SK-N-SH (cell line): ENCODE measurements at regions not wholly inside any gene's neighbourhood (a gene's known extent, or its start where the extent isn't known, plus 50 kb on each side); places are given as distances from the start of the nearest gene placed in this dataset.

ENCODE experiments used
- CTCF ChIA-PET: fragments of 300-600, 350-600 bp; formaldehyde crosslinking; extraction: SDS; loops from one replicate; lab custom pipeline; 2021; lab: Yijun Ruan, JAX
- POLR2A ChIA-PET: fragments of 350-600 bp; sonication (Branson Sonifier 250); formaldehyde crosslinking; extraction: SDS; loops from one replicate; lab custom pipeline; 2020; ENCODE audit warnings: antibody characterized with exemption, inconsistent platforms; lab: Yijun Ruan, JAX
- DNase-seq: peaks from one replicate; pipeline ENCODE4 v3.0.0; 2012
- H2AFZ ChIP-seq: fragments of 200-600 bp; sonication (generic); 2 replicates; pipeline ENCODE4 v1.8.1; 2016; ENCODE audit warnings: antibody characterized with exemption, mild to moderate bottlenecking, low read depth
- H3F3A ChIP-seq: fragments of 200-600 bp; sonication (generic); replicated peaks from 2 replicates; pipeline ENCODE3; 2016; ENCODE audit warnings: antibody characterized with exemption, mild to moderate bottlenecking; ENCODE audit not compliant: insufficient read depth
- H3K27ac ChIP-seq, 2 experiments: fragments of 200-500 bp in 1 of 2; fragments of 200-600 bp in 1 of 2; sonication (Bioruptor generic) in 1 of 2; sonication (generic), shearing (Covaris generic) in 1 of 2; 2 replicates each; pipeline versions ENCODE4 v1.5.1 to v1.6.1; 2014 to 2016; ENCODE audit warnings: low read depth in 2 of 2, inconsistent platforms in 1 of 2, low read length in 1 of 2, mild to moderate bottlenecking in 1 of 2, mixed read lengths in 1 of 2
- H3K27me3 ChIP-seq: fragments of 200-600 bp; sonication (generic), shearing (Covaris generic); 2 replicates; pipeline ENCODE4 v1.6.1; 2016; ENCODE audit warnings: mixed run types; ENCODE audit not compliant: insufficient read depth
- H3K36me3 ChIP-seq, 2 experiments: fragments of 200-500 bp in 1 of 2; fragments of 200-600 bp in 1 of 2; sonication (Bioruptor generic) in 1 of 2; sonication (generic) in 1 of 2; replicated peaks in 1 of 2; 2 replicates each; pipeline versions ENCODE3 to v1.5.1; 2014 to 2016; ENCODE audit warnings: low read length in 1 of 2, mild to moderate bottlenecking in 1 of 2; ENCODE audit not compliant: insufficient read depth in 2 of 2, control insufficient read depth in 1 of 2
- H3K4me1 ChIP-seq, 2 experiments: fragments of 200-500 bp in 1 of 2; fragments of 200-600 bp in 1 of 2; sonication (Bioruptor generic) in 1 of 2; sonication (generic), shearing (Covaris generic) in 1 of 2; 2 replicates each; pipeline versions ENCODE4 v1.5.1 to v1.6.1; 2014 to 2016; ENCODE audit warnings: low read depth in 1 of 2, low read length in 1 of 2, mixed run types in 1 of 2; ENCODE audit not compliant: insufficient read depth in 2 of 2, control insufficient read depth in 1 of 2
- H3K4me2 ChIP-seq: fragments of 200-600 bp; sonication (generic), shearing (Covaris generic); 2 replicates; pipeline ENCODE4 v1.6.1; 2017; ENCODE audit warnings: mixed run types
- H3K4me3 ChIP-seq, 2 experiments: fragments of 200-500 bp in 1 of 2; fragments of 200-600 bp in 1 of 2; sonication (Bioruptor generic) in 1 of 2; sonication (generic), shearing (Covaris generic) in 1 of 2; 2 replicates each; pipeline versions ENCODE4 v1.5.1 to v1.8.1; 2014 to 2016; ENCODE audit warnings: low read depth in 2 of 2, inconsistent platforms in 1 of 2, low read length in 1 of 2, mild to moderate bottlenecking in 1 of 2, mixed read lengths in 1 of 2, moderate library complexity in 1 of 2
- H3K79me2 ChIP-seq: fragments of 200-600 bp; sonication (generic); 2 replicates; pipeline ENCODE4 v1.8.1; 2017; ENCODE audit warnings: mild to moderate bottlenecking; ENCODE audit not compliant: insufficient read depth
- H3K9ac ChIP-seq: fragments of 200-600 bp; sonication (generic); 2 replicates; pipeline ENCODE4 v1.6.1; 2017; ENCODE audit warnings: mixed run types
- H3K9me2 ChIP-seq: fragments of 200-600 bp; sonication (generic); 2 replicates; pipeline ENCODE4 v1.6.1; 2017; ENCODE audit warnings: mixed run types
- H3K9me3 ChIP-seq: fragments of 200-600 bp; sonication (generic); 2 replicates; pipeline ENCODE4 v1.6.1; 2017; ENCODE audit warnings: mixed run types, mild to moderate bottlenecking, moderate library complexity
- H4K20me1 ChIP-seq: fragments of 200-600 bp; sonication (generic); 2 replicates; pipeline ENCODE4 v1.6.1; 2017; ENCODE audit warnings: mild to moderate bottlenecking, mixed run types; ENCODE audit not compliant: insufficient read depth
- EZH2phosphoT487 ChIP-seq: fragments of 200-600 bp; sonication (generic); IDR thresholded peaks from 2 replicates; pipeline ENCODE4 v1.6.1; 2017; ENCODE audit warnings: low read depth, mixed run types, mild to moderate bottlenecking, antibody characterized with exemption, moderate library complexity, borderline replicate concordance
- FOXJ3 ChIP-seq: sonication (generic); formaldehyde crosslinking; IDR thresholded peaks from 2 replicates; pipeline ENCODE4 v1.5.1; 2020; ENCODE audit warnings: mild to moderate bottlenecking, missing genetic modification reagents
- GATA2 ChIP-seq: sonication (generic); formaldehyde crosslinking; IDR thresholded peaks from 2 replicates; pipeline ENCODE4 v1.5.0; 2020; ENCODE audit warnings: mild to moderate bottlenecking, missing genetic modification reagents
- MEF2A ChIP-seq: IDR thresholded peaks from 2 replicates; pipeline ENCODE4 v1.4.0; 2012; ENCODE audit warnings: low read depth, borderline replicate concordance
- MXI1 ChIP-seq: IDR thresholded peaks from 2 replicates; pipeline ENCODE4 v1.6.1; 2012; ENCODE audit warnings: mild to moderate bottlenecking, low read depth, low read length, improper control_type of control experiment
- NFIC ChIP-seq: IDR thresholded peaks from 2 replicates; pipeline ENCODE4 v1.4.0; 2012; ENCODE audit warnings: borderline replicate concordance
- NRF1 ChIP-seq: IDR thresholded peaks from 2 replicates; pipeline ENCODE4 v1.6.1; 2012; ENCODE audit warnings: low read depth, mild to moderate bottlenecking, low read length
- RAD21 ChIP-seq: IDR thresholded peaks from 2 replicates; pipeline ENCODE4 v1.6.1; 2012; ENCODE audit warnings: mild to moderate bottlenecking, low read length
- SMC3 ChIP-seq: IDR thresholded peaks from 2 replicates; pipeline ENCODE4 v1.6.1; 2012; ENCODE audit warnings: low read depth, low read length, improper control_type of control experiment
- TAF1 ChIP-seq: IDR thresholded peaks from 2 replicates; pipeline ENCODE4 v1.6.1; 2012; ENCODE audit warnings: low read depth, mild to moderate bottlenecking, low read length, moderate library complexity, borderline replicate concordance
- TEAD4 ChIP-seq: IDR thresholded peaks from 2 replicates; pipeline ENCODE4 v1.4.0; 2012; ENCODE audit warnings: mild to moderate bottlenecking, borderline replicate concordance; ENCODE audit not compliant: insufficient read depth
- YY1 ChIP-seq: IDR thresholded peaks from 2 replicates; pipeline ENCODE4 v1.4.0; 2012; ENCODE audit warnings: low read depth, mild to moderate bottlenecking
- WGBS: methylation state at CpG from one replicate; pipeline ENCODE4 v1.1.6; 2017; ENCODE audit warnings: low lambda C conversion rate; 5-methylcytosine and 5-hydroxymethylcytosine counted together
- TF ChIP-seq, protein P1 (sequence below): IDR thresholded peaks from 2 replicates; pipeline ENCODE4 v1.4.0; 2012; ENCODE audit warnings: low read depth
- TF ChIP-seq, protein P2 (sequence below): fragments of 150-350 bp; IDR thresholded peaks from 2 replicates; pipeline ENCODE4 v1.6.1; 2017; ENCODE audit warnings: antibody characterized with exemption, low read length, low read depth, borderline replicate concordance
- TF ChIP-seq, protein P3 (sequence below): IDR thresholded peaks from 2 replicates; pipeline ENCODE4; 2012
- TF ChIP-seq, protein P4 (sequence below): fragments of 150-350 bp; IDR thresholded peaks from 2 replicates; pipeline ENCODE4 v1.6.1; 2016; ENCODE audit warnings: mild to moderate bottlenecking, low read depth, low read length

DNA sequence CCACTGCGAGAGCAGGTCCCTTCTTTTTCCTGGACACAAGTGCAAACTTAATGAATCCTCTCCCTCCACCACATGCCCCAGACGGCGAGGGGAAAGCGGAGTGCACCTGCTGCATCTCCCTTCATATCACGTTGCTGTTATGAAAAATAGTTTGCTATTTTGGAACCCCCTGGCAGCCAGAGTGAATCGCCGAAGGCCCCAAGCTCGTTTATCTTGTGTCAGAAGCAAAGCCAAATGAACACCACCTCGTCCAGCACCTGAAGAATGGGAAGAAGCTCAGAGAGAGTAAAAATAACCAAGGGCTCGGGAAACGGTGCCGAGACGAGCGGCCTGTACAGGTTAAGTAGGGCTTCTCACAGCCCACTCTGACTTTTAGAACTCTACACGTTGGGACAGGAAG, 394.6 kb upstream of the RORA start:
- Histone ChIP-seq H3F3A (no peaks in the 10 kb centered on the region), H3K79me2 (no peaks in the 10 kb centered on the region), H2AFZ (no peak overlapping the region), H3K9me2 (no peaks in the 10 kb centered on the region), H3K4me3 (no peak overlapping the region), H3K4me2 (no peak overlapping the region), H3K27me3 (no peaks in the 10 kb centered on the region), H3K27ac (no peak overlapping the region), H3K9ac (no peak overlapping the region), H3K9me3 (no peaks in the 10 kb centered on the region), H3K36me3 (no peaks in the 10 kb centered on the region), H4K20me1 (no peaks in the 10 kb centered on the region), H3K4me1 (no peaks in the 10 kb centered on the region)
- ChIA-PET CTCF (interaction anchor here (0.6 to 2.1 kb wide), 3 partner anchors 11 to 1655 kb away, joined by 3 to 7 read pairs (median 3); no protein-coding TSS in a partner anchor), POLR2A (no interaction called here)
- WGBS, result 60% methylated on average over 15 of the region's 15 CpGs
- DNase-seq, result no peak
- TF ChIP-seq SMC3 (no peak), MEF2A (no peak), NRF1 (no peak), RAD21 (no peak), FOXJ3 (no peak), TEAD4 (no peak)
- TF ChIP-seq, protein P1, sequence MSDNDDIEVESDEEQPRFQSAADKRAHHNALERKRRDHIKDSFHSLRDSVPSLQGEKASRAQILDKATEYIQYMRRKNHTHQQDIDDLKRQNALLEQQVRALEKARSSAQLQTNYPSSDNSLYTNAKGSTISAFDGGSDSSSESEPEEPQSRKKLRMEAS, result no peak
- TF ChIP-seq, protein P2, sequence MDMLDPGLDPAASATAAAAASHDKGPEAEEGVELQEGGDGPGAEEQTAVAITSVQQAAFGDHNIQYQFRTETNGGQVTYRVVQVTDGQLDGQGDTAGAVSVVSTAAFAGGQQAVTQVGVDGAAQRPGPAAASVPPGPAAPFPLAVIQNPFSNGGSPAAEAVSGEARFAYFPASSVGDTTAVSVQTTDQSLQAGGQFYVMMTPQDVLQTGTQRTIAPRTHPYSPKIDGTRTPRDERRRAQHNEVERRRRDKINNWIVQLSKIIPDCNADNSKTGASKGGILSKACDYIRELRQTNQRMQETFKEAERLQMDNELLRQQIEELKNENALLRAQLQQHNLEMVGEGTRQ, result no peak

DNA sequence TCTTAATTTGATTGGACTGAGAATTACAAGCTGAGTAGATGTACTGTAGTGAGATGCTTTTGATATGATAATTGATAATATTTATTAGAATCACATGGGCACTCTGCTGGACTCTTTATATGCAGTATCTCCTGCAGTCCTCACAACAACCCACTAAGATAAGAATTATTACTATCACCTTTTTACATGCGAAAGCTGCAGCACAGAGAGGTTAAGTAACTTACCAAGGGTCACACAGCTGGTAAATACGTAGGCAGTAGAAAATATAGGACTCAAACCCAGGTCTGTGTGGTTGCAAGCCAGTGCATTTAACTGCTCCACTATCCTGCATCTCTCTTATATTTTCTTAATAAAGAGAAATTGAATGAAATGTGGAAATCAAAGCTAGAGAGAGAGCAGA, 392.8 kb upstream of the RORA start:
- H3K36me3 ChIP-seq, result no peaks in the 10 kb centered on the region
- TF ChIP-seq YY1, result no peak
- TF ChIP-seq, protein P3, sequence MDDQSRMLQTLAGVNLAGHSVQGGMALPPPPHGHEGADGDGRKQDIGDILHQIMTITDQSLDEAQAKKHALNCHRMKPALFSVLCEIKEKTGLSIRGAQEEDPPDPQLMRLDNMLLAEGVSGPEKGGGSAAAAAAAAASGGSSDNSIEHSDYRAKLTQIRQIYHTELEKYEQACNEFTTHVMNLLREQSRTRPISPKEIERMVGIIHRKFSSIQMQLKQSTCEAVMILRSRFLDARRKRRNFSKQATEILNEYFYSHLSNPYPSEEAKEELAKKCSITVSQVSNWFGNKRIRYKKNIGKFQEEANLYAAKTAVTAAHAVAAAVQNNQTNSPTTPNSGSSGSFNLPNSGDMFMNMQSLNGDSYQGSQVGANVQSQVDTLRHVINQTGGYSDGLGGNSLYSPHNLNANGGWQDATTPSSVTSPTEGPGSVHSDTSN, result no peak
- no peak for TF ChIP-seq SMC3
- no peak for TF ChIP-seq NFIC
- TF ChIP-seq EZH2phosphoT487, result no peak
- no peak for TF ChIP-seq GATA2 (CRISPR knock-in tag)
- no peak for TF ChIP-seq MEF2A
- no peak for TF ChIP-seq MXI1
- TF ChIP-seq NRF1, result no peak
- no peak for TF ChIP-seq TAF1
- TF ChIP-seq, protein P4, sequence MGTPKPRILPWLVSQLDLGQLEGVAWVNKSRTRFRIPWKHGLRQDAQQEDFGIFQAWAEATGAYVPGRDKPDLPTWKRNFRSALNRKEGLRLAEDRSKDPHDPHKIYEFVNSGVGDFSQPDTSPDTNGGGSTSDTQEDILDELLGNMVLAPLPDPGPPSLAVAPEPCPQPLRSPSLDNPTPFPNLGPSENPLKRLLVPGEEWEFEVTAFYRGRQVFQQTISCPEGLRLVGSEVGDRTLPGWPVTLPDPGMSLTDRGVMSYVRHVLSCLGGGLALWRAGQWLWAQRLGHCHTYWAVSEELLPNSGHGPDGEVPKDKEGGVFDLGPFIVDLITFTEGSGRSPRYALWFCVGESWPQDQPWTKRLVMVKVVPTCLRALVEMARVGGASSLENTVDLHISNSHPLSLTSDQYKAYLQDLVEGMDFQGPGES, result no peak
- TF ChIP-seq, all 33 proteins: peak for 0
- no peaks in the 10 kb centered on the region for H3F3A ChIP-seq
- no peaks in the 10 kb centered on the region for H4K20me1 ChIP-seq
- ChIA-PET CTCF (interaction anchor here (0.5 to 3.8 kb wide), 36 partner anchors 10 to 1109 kb away, joined by 3 to 48 read pairs (median 4); no protein-coding TSS in a partner anchor), POLR2A (no interaction called here)
- no peak for DNase-seq
- H3K9ac ChIP-seq, result no peak overlapping the region
- H3K4me1 ChIP-seq, result no peaks in the 10 kb centered on the region
- 68% methylated on average over 2 of the region's 2 CpGs for WGBS
- H3K9me2 ChIP-seq, result no peaks in the 10 kb centered on the region
- H3K4me2 ChIP-seq, result no peak overlapping the region
- H2AFZ ChIP-seq, result no peak overlapping the region
- no peak overlapping the region for H3K4me3 ChIP-seq
- no peaks in the 10 kb centered on the region for H3K27me3 ChIP-seq
- no peaks in the 10 kb centered on the region for H3K79me2 ChIP-seq
- H3K27ac ChIP-seq, result no peak overlapping the region
- H3K9me3 ChIP-seq, result no peaks in the 10 kb centered on the region
